ENCODE measurements at regions not wholly inside any gene's neighbourhood (a gene's known extent, or its start where the extent isn't known, plus 50 kb on each side); places are given as distances from the start of the nearest gene placed in this dataset.

DNA sequence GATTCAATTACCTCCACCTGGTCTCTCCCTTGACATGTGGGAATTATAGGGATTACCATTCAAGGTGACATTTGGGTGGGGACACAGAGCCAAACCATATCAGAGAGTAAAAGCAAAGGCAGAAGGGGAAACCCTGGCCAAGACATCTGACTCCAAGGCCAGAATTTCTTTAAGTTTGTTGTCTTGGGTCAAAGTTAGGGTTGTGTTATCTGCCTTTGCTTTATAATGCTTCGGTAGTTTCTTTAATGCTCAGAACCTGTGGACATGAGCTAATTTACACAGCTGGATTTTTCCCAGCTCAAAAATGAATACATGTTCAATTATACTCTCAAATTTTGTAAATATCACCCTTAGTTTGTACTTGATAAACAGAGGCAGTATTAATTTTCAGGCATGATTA is 1074.4 kb downstream of the ADGRL2 start:
- TF ChIP-seq, protein P1, sequence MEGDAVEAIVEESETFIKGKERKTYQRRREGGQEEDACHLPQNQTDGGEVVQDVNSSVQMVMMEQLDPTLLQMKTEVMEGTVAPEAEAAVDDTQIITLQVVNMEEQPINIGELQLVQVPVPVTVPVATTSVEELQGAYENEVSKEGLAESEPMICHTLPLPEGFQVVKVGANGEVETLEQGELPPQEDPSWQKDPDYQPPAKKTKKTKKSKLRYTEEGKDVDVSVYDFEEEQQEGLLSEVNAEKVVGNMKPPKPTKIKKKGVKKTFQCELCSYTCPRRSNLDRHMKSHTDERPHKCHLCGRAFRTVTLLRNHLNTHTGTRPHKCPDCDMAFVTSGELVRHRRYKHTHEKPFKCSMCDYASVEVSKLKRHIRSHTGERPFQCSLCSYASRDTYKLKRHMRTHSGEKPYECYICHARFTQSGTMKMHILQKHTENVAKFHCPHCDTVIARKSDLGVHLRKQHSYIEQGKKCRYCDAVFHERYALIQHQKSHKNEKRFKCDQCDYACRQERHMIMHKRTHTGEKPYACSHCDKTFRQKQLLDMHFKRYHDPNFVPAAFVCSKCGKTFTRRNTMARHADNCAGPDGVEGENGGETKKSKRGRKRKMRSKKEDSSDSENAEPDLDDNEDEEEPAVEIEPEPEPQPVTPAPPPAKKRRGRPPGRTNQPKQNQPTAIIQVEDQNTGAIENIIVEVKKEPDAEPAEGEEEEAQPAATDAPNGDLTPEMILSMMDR (IDR thresholded peaks at IDR 0.05): no peak
- Histone ChIP-seq H3K9me3 (no peaks in the 10 kb centered on the region), H3K4me3 (no peak overlapping the region), H3K27ac (no peak overlapping the region), H3K4me1 (peaks cover 0 to 1% (median 0%) of the 10 kb centered on the region in 9 donors), H3K36me3 (no peaks in the 10 kb centered on the region), H3K27me3 (no peaks in the 10 kb centered on the region)
- WGBS, 2 donors: 94 to 98% methylated on average over 1 of the region's 1 CpG
- no peak for DNase-seq
- ATAC-seq: no peak
- intact Hi-C loops (cut with DNase I): no loop called here

DNA sequence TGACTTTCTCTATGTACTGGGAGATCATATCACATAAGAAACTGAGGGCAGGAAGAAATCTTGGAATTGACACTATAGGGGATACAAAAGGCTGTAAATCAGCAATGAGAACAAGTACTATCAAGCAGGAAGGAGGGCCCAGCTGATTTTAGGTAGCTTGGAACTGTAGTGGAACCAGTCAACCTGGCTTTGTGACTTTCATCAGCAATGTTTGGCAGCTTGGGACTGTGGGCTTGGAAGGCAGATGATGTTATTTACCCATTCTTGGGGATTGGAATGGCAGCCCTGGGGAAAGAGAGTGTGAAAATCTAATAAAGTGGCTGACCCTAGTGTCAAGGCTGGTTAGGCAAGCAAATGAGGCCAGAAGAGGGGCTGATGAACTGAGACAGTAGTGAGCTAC is 1073.3 kb downstream of the ADGRL2 start:
- no peak for DNase-seq
- TF ChIP-seq, protein P1 (IDR thresholded peaks at IDR 0.05): no peak
- H3K36me3 ChIP-seq: no peaks in the 10 kb centered on the region
- no peaks in the 10 kb centered on the region for H3K4me1 ChIP-seq
- H3K27ac ChIP-seq: no peak overlapping the region
- no peaks in the 10 kb centered on the region for H3K9me3 ChIP-seq
- no peaks in the 10 kb centered on the region for H3K27me3 ChIP-seq
- intact Hi-C loops (cut with DNase I): no loop called here
- no peak overlapping the region for H3K4me3 ChIP-seq
- no peak for ATAC-seq

DNA sequence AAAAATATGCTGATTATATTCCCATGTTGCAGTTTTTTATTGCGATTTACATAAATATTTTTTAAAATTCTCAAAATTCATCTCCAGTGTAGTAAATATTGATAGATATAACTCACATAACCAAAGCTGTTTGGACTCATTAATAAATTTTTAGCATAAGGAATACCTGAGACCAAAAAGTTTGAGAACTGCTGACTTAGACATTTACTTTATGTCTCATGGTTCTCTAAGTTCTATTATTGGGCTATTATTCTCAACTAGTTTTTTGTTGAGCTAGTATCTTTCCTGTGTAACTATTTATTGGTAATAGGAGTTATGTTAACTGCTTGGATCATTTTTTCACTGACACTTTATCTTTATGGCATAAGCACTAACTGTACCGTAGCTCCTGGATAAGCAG is 1069.6 kb downstream of the ADGRL2 start:
- H3K4me1 ChIP-seq: peaks cover 0 to 3% (median 0%) of the 10 kb centered on the region in 9 donors
- intact Hi-C loops (cut with DNase I): no loop called here
- 88 to 92% methylated on average over 2 of the region's 2 CpGs for WGBS, 2 donors

DNA sequence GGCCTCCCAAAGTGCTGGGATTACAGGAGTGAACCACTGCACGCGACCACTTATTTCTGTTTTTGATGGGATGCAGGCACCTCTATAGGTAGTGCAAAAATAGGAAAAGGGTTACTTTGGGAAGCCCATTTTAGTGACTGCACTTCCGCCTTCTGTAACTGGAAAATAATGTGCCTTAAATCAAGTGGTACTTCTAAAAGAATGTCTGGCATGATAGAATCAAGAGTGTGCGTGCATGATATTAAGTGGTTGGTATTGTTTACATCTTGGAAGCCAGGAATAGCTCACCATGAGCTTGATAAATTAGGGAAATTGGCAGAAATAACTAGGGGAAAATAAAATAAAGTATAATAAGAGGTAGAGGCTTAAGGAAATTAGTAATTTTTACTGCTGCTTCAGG is 1067.0 kb downstream of the ADGRL2 start:
- H3K9me3 ChIP-seq: no peaks in the 10 kb centered on the region
- H3K27me3 ChIP-seq: no peaks in the 10 kb centered on the region
- intact Hi-C loops (cut with DNase I): no loop called here
- 51 to 69% methylated on average over 4 of the region's 4 CpGs for WGBS, 2 donors
- TF ChIP-seq, protein P1 (IDR thresholded peaks at IDR 0.05): no peak
- H3K27ac ChIP-seq: no peak overlapping the region
- ATAC-seq (peak in 1 of 8 donors; percentile 70), DNase-seq (no peak)
- peaks cover 0 to 3% (median 0%) of the 10 kb centered on the region in 9 donors for H3K4me1 ChIP-seq
- H3K4me3 ChIP-seq: no peak overlapping the region
- H3K36me3 ChIP-seq: no peaks in the 10 kb centered on the region

More for the DNA sequence above, 1069.6 kb downstream of the ADGRL2 start:
- no peaks in the 10 kb centered on the region for H3K36me3 ChIP-seq
- H3K9me3 ChIP-seq: no peaks in the 10 kb centered on the region
- DNase-seq (no peak), ATAC-seq (no peak)
- no peaks in the 10 kb centered on the region for H3K27me3 ChIP-seq
- TF ChIP-seq, protein P1 (IDR thresholded peaks at IDR 0.05): no peak
- no peak overlapping the region for H3K27ac ChIP-seq
- no peak overlapping the region for H3K4me3 ChIP-seq

DNA sequence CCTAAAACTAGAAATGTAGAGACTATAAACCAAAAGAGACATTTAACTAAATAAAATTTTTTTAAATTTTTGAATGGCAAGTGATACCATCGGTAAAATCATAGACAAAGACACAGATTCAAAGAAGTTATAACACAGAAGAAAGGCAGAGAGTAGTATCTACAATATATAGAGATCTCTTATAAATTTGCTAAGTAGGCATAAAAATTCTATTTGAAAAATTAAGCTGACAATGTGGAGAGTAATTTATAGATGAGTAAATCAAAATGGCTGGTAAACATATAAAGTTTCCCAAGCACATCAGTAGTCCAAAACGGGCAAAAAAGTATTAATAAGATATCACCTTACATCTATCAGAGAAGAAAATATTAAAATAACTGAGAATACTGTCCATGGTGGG is 1061.0 kb downstream of the ADGRL2 start:
- no peaks in the 10 kb centered on the region for H3K9me3 ChIP-seq
- no peaks in the 10 kb centered on the region for H3K27me3 ChIP-seq
- TF ChIP-seq, protein P1 (IDR thresholded peaks at IDR 0.05): no peak
- H3K27ac ChIP-seq: no peak overlapping the region
- intact Hi-C loops (cut with DNase I): no loop called here
- DNase-seq (no peak), ATAC-seq (no peak)
- no peak overlapping the region for H3K4me3 ChIP-seq
- H3K36me3 ChIP-seq: no peaks in the 10 kb centered on the region
- WGBS, 2 donors: 94 to 96% methylated on average over 2 of the region's 2 CpGs
- H3K4me1 ChIP-seq: peaks cover 0 to 4% (median 0%) of the 10 kb centered on the region in 9 donors
